ENCODE measurements at regions not wholly inside any gene's neighbourhood (a gene's known extent, or its start where the extent isn't known, plus 50 kb on each side); places are given as distances from the start of the nearest gene placed in this dataset.

DNA sequence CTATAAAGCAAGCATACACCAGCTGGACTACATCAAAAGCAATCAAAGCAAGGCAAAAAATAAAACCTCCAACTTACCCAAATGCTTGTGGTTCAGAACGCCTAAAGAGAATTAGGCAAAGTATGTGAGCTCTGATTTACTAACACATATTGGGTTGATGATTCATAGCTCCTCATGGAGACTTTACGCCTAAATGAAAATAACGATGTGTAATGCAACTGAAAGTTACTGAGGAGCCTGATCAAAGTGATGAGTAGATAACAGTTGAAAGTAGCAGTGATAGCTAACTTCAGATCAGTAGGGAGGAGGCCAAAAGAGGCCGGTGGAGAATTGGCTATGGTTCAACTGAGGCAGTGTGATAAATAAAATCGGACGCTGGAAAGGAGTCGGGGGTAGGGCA, 85.0 kb downstream of the MPP7 start:
- no peak for TF ChIP-seq GATA2 (IDR thresholded peaks at IDR 0.05; ENCODE audit: low read depth, low read length)
- no peak for TF ChIP-seq GATA3 (IDR thresholded peaks at IDR 0.05; ENCODE audit: low read depth, low read length)
